ENCODE measurements at regions not wholly inside any gene's neighbourhood (a gene's known extent, or its start where the extent isn't known, plus 50 kb on each side); places are given as distances from the start of the nearest gene placed in this dataset.
A peak's percentile ranks its signal among the peaks of the same experiment; 100 is the strongest.

DNA sequence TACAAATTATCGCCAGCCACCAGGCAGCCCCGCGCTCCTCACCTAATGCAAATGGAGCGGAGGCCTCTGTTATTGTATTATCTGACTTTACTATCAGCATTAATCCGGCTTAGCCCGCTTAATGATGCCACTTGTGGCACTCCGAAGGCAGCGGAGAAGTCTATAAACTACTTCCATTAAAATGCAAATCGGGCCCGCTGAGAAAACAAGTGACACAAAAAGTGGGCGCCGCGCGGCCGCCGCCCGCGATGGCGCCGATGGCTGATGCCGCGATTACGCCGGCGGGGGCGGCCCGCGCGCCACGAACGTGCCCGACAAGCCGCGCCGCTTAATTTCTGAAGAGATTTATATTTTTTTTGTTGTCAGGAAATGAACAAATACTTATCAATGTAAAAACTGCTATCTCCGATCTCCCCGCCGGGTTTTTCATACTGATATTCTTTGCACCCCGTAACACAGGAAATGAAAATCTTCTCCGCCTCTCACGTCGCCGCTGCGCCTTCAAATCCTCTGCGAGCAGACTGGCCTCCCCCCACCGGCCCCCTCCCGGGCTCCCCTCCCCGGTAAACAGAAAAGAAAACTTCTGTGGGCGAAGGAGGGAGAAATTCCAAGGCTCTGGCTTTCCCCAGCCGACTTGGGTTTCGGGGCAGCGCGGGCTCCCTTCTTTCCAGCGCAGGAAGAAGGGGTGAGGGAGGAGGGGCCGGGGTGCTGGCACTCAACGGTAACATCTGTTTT is 221.8 kb downstream of the INSIG2 start:
- ChIA-PET CTCF (interaction anchor here (0.6 to 1.0 kb wide), 2 partner anchors 8 to 13 kb away, joined by 3 read pairs; no protein-coding TSS in a partner anchor), POLR2A (no interaction called here)
- TF ChIP-seq, protein P1, sequence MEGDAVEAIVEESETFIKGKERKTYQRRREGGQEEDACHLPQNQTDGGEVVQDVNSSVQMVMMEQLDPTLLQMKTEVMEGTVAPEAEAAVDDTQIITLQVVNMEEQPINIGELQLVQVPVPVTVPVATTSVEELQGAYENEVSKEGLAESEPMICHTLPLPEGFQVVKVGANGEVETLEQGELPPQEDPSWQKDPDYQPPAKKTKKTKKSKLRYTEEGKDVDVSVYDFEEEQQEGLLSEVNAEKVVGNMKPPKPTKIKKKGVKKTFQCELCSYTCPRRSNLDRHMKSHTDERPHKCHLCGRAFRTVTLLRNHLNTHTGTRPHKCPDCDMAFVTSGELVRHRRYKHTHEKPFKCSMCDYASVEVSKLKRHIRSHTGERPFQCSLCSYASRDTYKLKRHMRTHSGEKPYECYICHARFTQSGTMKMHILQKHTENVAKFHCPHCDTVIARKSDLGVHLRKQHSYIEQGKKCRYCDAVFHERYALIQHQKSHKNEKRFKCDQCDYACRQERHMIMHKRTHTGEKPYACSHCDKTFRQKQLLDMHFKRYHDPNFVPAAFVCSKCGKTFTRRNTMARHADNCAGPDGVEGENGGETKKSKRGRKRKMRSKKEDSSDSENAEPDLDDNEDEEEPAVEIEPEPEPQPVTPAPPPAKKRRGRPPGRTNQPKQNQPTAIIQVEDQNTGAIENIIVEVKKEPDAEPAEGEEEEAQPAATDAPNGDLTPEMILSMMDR (IDR thresholded peaks at IDR 0.05; ENCODE audit: insufficient read depth, low read length, missing control alignments): no peak
- peak overlapping the region; percentile 53 for H3K4me3 ChIP-seq (ENCODE audit: low read depth, low read length)
- no peak for DNase-seq (ENCODE audit: low read depth, low spot score)

DNA sequence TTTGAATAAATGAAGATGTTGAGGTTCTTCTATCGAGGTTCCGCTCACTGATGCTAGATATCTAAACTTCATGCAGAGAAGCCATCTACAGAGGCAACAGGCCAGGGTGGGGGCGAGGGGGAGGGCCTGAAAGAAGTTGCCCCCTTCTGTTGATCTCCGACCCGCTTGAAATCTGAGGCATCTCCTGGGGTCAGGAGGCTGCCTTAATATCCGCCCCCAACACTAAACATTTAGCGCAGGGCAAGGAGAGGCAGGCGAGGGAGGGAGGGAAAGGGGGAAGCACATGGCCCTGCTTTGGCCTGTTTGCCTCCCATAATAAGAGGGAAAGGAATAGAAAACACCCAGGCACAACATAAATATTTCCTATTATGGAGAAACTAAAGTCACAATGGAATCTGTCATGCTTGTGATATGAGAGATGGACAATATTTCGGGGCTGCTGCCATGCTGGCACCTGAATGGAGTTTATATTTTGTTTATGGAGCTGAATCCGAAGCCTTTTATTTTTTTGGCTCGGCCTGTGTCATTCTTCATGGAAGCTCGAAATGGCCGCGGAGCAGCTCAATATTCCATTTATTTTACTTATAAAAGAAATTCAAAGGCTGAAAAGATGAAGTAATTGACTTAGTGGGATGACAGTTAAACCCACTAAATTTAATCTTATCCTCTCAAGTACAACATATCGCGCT is 221.1 kb downstream of the INSIG2 start:
- TF ChIP-seq, protein P1 (IDR thresholded peaks at IDR 0.05; ENCODE audit: insufficient read depth, low read length, missing control alignments): no peak
- peak overlapping the region; percentile 53 for H3K4me3 ChIP-seq (ENCODE audit: low read depth, low read length)
- ChIA-PET POLR2A (no interaction called here), CTCF (interaction anchor here (0.6 kb wide), 1 partner anchor 12 kb away, joined by 3 read pairs; no protein-coding TSS in a partner anchor)
- no peak for DNase-seq (ENCODE audit: low read depth, low spot score)

DNA sequence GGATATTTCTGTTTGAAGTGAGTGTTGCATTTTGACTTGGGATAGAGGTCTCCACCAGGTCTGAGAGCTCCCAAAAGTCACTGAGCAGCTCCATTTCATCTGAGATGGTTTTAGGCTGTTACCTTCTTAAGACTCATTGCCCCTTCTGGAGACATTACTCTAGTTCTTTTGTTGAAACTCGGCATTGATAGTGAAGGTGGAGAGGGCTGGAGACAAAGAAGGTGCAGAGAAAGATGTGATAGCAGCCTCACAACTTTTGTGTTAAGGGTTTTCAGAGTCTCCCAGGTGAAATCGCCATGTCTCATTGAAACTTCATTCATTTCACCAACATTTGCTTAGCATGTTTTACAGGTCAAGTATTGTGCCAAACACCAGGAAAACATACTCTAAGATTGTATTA is 219.6 kb downstream of the INSIG2 start:
- DNase-seq (ENCODE audit: low read depth, low spot score): no peak
- H3K4me3 ChIP-seq (ENCODE audit: low read depth, low read length): no peak overlapping the region
- POLR2A ChIA-PET: no interaction called here
- TF ChIP-seq, protein P1 (IDR thresholded peaks at IDR 0.05; ENCODE audit: insufficient read depth, low read length, missing control alignments): no peak
- CTCF ChIA-PET: interaction anchor here (0.6 to 1.1 kb wide), 2 partner anchors 9 to 548 kb away, joined by 3 read pairs; no protein-coding TSS in a partner anchor

DNA sequence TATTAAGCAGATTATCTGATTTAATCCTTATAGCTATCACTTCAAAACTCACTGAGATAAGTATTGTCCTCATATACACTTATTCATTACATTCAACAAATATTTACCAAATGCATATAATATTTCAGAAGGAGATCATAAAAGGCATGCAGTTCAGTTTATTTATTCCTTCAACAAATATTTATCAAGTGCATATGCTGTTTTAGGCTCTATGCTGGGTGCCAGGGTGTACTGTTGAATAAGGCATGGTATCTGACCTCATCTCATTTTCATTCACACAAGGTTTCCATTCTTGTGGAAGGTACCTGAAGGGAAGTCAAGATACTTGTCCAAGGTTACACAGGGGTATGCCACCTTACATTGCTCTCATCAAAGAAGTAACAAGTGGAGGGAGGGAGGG is 213.0 kb downstream of the INSIG2 start:
- DNase-seq (ENCODE audit: low read depth, low spot score): no peak
- TF ChIP-seq, protein P1 (IDR thresholded peaks at IDR 0.05; ENCODE audit: insufficient read depth, low read length, missing control alignments): no peak
- H3K4me3 ChIP-seq (ENCODE audit: low read depth, low read length): no peak overlapping the region
- ChIA-PET POLR2A (no interaction called here), CTCF (interaction anchor here (1.0 to 1.7 kb wide), 3 partner anchors 9 to 554 kb away, joined by 3 to 6 read pairs (median 6); no protein-coding TSS in a partner anchor)

DNA sequence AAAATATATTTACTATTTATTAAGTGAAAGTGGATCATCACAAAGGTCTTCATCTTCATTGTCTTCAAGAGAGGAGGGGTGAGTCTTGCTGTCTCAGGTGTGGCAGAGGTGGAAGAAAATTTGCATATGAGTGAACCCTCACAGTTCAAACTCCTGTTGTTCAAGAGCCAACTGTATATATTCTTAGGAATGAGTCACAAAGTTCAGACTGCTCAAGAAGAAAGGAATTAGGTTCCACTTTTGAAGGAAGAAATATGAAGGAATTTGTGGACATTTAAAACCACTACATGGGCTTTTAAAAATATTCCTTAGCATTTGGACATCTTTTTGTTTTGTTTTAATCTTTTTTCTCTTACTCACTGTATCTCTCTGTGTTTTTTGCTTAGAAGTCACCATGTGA is 212.6 kb downstream of the INSIG2 start:
- POLR2A ChIA-PET: no interaction called here
- CTCF ChIA-PET: interaction anchor here (1.4 to 1.7 kb wide), 3 partner anchors 10 to 555 kb away, joined by 4 to 6 read pairs (median 6); no protein-coding TSS in a partner anchor
- no peak overlapping the region for H3K4me3 ChIP-seq (ENCODE audit: low read depth, low read length)
- no peak for DNase-seq (ENCODE audit: low read depth, low spot score)
- TF ChIP-seq, protein P1 (IDR thresholded peaks at IDR 0.05; ENCODE audit: insufficient read depth, low read length, missing control alignments): no peak

DNA sequence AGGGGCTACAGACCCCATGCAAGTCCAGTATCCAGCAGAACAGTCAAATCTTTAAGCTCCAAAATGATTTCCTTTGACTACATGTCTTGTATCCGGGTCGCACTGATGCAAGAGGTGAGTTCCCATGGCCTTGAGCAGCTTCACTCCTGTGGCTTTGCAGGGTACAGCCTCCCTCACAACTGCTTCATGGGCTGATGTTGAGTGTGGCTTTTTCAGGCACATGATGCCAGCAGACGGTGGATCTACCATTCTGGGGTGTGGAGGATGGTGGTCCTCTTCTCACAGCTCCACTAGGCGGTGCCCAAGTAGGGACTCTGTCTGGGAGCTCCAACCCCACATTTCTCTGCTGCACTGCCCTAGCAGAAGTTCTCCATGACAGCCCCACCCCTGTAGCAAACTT is 208.4 kb downstream of the INSIG2 start:
- H3K4me3 ChIP-seq (ENCODE audit: low read depth, low read length): no peak overlapping the region
- TF ChIP-seq, protein P1 (IDR thresholded peaks at IDR 0.05; ENCODE audit: insufficient read depth, low read length, missing control alignments): no peak
- ChIA-PET POLR2A (no interaction called here), CTCF (interaction anchor here (0.9 to 1.0 kb wide), 2 partner anchors 13 to 559 kb away, joined by 3 to 4 read pairs; no protein-coding TSS in a partner anchor)
- DNase-seq (ENCODE audit: low read depth, low spot score): no peak

All from AG04449 (cell line).